Activated CD4-positive, alpha-beta T cell treated with anti-CD3 and anti-CD28 coated beads for 36 hours (primary cell): ENCODE measurements at regions not wholly inside any gene's neighbourhood (a gene's known extent, or its start where the extent isn't known, plus 50 kb on each side); places are given as distances from the start of the nearest gene placed in this dataset.
A peak's percentile ranks its signal among the peaks of the same experiment; 100 is the strongest.

ENCODE experiments used
- ATAC-seq: fragments of 200-7000 bp; cut with Tn5 transposase; one replicate; pipeline ENCODE4 v1.10.0; 2021; ENCODE audit warnings: mild to moderate bottlenecking, moderate library complexity
- CTCF ChIA-PET: fragments of 350-600 bp; sonication (Branson Sonifier 250); formaldehyde crosslinking; loops from one replicate; lab custom pipeline; 2021; ENCODE audit warnings: antibody characterized with exemption; lab: Charles Lee
- POLR2A ChIA-PET: fragments of 350-600 bp; sonication (Branson Sonifier 250); formaldehyde crosslinking; loops from one replicate; lab custom pipeline; 2021; ENCODE audit warnings: antibody characterized with exemption, inconsistent platforms; lab: Charles Lee
- DNase-seq: peaks from one replicate; pipeline ENCODE4 v3.0.0-alpha.2; 2020
- H3K27ac Mint-ChIP-seq: one replicate; pipeline ENCODE4 v1.8.0; 2021; ENCODE audit warnings: mixed read lengths
- H3K27me3 Mint-ChIP-seq: one replicate; pipeline ENCODE4 v1.8.0; 2021; ENCODE audit warnings: mixed read lengths
- H3K36me3 Mint-ChIP-seq: one replicate; pipeline ENCODE4 v1.8.0; 2021; ENCODE audit warnings: low read depth, mixed read lengths
- H3K4me1 Mint-ChIP-seq: one replicate; pipeline ENCODE4 v1.8.0; 2021; ENCODE audit warnings: mixed read lengths
- H3K4me3 Mint-ChIP-seq: one replicate; pipeline ENCODE4 v1.8.0; 2021; ENCODE audit warnings: mild to moderate bottlenecking, moderate library complexity, mixed read lengths
- H3K9me3 Mint-ChIP-seq: one replicate; pipeline ENCODE4 v1.8.0; 2021; ENCODE audit warnings: low read depth, mixed read lengths
- intact Hi-C, 2 experiments: fragments of 100-400 bp; cut with DNase I in 1 of 2; cut with micrococcal nuclease in 1 of 2; formaldehyde crosslinking; loops; one replicate each; pipeline versions ENCODE4 v1.14.2 to v1.15.1; 2022 to 2024; cut with DNase I, micrococcal nuclease

DNA sequence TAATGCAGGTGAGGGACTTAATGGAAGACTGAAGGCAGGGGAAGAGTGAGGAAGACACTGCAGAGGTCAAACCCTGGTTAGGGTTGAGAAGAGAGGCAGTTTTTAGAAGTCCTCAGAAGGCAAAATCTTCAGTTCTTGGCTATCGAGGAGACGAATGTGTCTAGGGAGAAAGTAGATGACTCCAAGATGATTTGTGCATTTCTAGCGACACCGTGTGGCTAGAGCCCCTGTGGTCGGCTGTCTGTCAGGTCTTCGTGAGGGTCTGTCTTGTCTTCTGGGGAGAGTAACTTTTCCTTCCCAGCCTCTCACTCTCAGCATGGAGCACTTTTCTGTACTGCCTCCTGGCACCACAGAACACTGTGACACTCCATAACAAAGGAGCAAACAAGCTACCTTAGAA lies 458.1 kb downstream of the STIM2 start:
- ATAC-seq (peak; percentile 44), DNase-seq (peak; percentile 45)
- H3K27me3 Mint-ChIP-seq, result peaks cover 9% of the 10 kb centered on the region
- H3K4me1 Mint-ChIP-seq, result no peaks in the 10 kb centered on the region
- CTCF ChIA-PET, result interaction anchor here (0.8 to 1.5 kb wide), 3 partner anchors 271 to 360 kb away, joined by 3 to 5 read pairs (median 5); no protein-coding TSS in a partner anchor
- POLR2A ChIA-PET, result no interaction called here
- no peak overlapping the region for H3K27ac Mint-ChIP-seq
- H3K4me3 Mint-ChIP-seq, result no peak overlapping the region
- peaks cover 3% of the 10 kb centered on the region for H3K9me3 Mint-ChIP-seq
- no peaks in the 10 kb centered on the region for H3K36me3 Mint-ChIP-seq
- intact Hi-C loops, result loop anchor here (1.0 to 2.0 kb wide), 2 partner anchors 270 kb away; no protein-coding TSS in a partner anchor

DNA sequence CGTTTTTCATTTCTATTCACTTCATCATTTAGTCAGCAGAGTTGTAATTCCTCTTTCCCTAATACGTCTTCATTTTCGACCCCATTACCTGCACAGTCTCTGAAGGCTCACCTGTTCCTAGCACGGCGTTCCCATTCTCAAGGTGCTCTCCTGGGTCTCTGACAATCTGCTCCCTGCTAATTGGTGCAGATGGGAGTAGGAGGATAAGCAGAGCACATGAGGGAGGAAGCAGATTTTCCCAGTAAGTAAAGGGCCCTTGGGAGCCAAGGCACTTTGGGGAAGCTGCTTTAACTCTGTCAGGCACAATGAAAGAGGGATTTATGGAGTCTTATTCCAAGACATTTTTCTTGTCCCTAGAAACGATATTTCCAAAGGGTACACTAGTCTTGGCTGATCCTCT lies 466.4 kb downstream of the STIM2 start:
- Mint-ChIP-seq H3K4me3 (no peak overlapping the region), H3K36me3 (no peaks in the 10 kb centered on the region), H3K27me3 (no peaks in the 10 kb centered on the region), H3K9me3 (no peaks in the 10 kb centered on the region), H3K27ac (no peak overlapping the region), H3K4me1 (no peaks in the 10 kb centered on the region)
- ChIA-PET POLR2A (no interaction called here), CTCF (no interaction called here)
- intact Hi-C loops, result no loop called here
- DNase-seq (no peak), ATAC-seq (no peak)

- Mint-ChIP-seq H3K4me1 (no peaks in the 10 kb centered on the region), H3K9me3 (no peaks in the 10 kb centered on the region), H3K27ac (no peak overlapping the region), H3K27me3 (no peaks in the 10 kb centered on the region), H3K4me3 (no peak overlapping the region), H3K36me3 (no peaks in the 10 kb centered on the region)
- CTCF ChIA-PET, result no interaction called here
- POLR2A ChIA-PET, result no interaction called here
- intact Hi-C loops, result no loop called here
- ATAC-seq (no peak), DNase-seq (no peak)
Measured at GRCh38 chr4:27327421-27328181, 467.0 kb downstream of the STIM2 start.

- intact Hi-C loops, result no loop called here
Measured at GRCh38 chr4:27338530-27338929, 477.9 kb downstream of the STIM2 start.

GRCh38 chr4:27343411-27343810 lies 482.8 kb downstream of the STIM2 start:
- H3K9me3 Mint-ChIP-seq, result no peaks in the 10 kb centered on the region
- no peak for ATAC-seq
- ChIA-PET POLR2A (no interaction called here), CTCF (no interaction called here)
- H3K4me1 Mint-ChIP-seq, result no peaks in the 10 kb centered on the region
- no peaks in the 10 kb centered on the region for H3K36me3 Mint-ChIP-seq
- intact Hi-C loops, result no loop called here
- no peaks in the 10 kb centered on the region for H3K27me3 Mint-ChIP-seq
- DNase-seq, result no peak
- H3K27ac Mint-ChIP-seq, result no peak overlapping the region
- no peak overlapping the region for H3K4me3 Mint-ChIP-seq

More at GRCh38 chr4:27338530-27338929, 477.9 kb downstream of the STIM2 start:
- Mint-ChIP-seq H3K9me3 (peaks cover 2% of the 10 kb centered on the region), H3K27ac (no peak overlapping the region), H3K27me3 (no peaks in the 10 kb centered on the region), H3K4me3 (no peak overlapping the region), H3K36me3 (no peaks in the 10 kb centered on the region), H3K4me1 (no peaks in the 10 kb centered on the region)
- ATAC-seq, result no peak
- DNase-seq, result no peak
- CTCF ChIA-PET, result no interaction called here
- POLR2A ChIA-PET, result interaction anchor here (0.6 kb wide), 1 partner anchor 10 kb away, joined by 3 read pairs; no protein-coding TSS in a partner anchor

- intact Hi-C loops, result no loop called here
- no peaks in the 10 kb centered on the region for H3K9me3 Mint-ChIP-seq
- ChIA-PET CTCF (no interaction called here), POLR2A (no interaction called here)
- no peaks in the 10 kb centered on the region for H3K36me3 Mint-ChIP-seq
- ATAC-seq (no peak), DNase-seq (no peak)
- no peak overlapping the region for H3K4me3 Mint-ChIP-seq
- no peak overlapping the region for H3K27ac Mint-ChIP-seq
- no peaks in the 10 kb centered on the region for H3K27me3 Mint-ChIP-seq
- no peaks in the 10 kb centered on the region for H3K4me1 Mint-ChIP-seq
Measured at GRCh38 chr4:27350161-27350560, 489.5 kb downstream of the STIM2 start.

DNA sequence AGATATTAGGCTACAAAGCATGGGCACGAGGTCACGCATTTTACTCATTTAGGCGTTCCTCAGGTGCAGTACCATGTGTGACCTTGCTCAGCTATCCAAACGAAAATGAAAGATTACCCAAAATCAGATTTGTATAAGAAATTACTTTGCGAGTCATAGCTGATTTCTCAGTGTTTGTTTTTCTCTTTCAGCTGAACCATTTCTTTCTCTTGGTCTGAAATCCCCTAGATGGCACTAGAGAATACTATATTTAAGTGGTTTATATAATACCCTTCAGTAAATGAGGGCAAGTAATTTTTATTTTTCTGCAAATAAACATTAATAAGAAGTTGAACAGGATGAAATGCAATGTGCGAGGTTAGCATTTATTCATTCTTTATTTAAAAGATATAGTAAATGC lies 496.6 kb downstream of the STIM2 start:
- H3K4me3 Mint-ChIP-seq, result no peak overlapping the region
- intact Hi-C loops, result no loop called here
- ATAC-seq, result no peak
- H3K36me3 Mint-ChIP-seq, result no peaks in the 10 kb centered on the region
- no peaks in the 10 kb centered on the region for H3K27me3 Mint-ChIP-seq
- H3K27ac Mint-ChIP-seq, result no peak overlapping the region
- DNase-seq, result no peak
- ChIA-PET CTCF (no interaction called here), POLR2A (no interaction called here)
- H3K4me1 Mint-ChIP-seq, result no peaks in the 10 kb centered on the region
- no peaks in the 10 kb centered on the region for H3K9me3 Mint-ChIP-seq

DNA sequence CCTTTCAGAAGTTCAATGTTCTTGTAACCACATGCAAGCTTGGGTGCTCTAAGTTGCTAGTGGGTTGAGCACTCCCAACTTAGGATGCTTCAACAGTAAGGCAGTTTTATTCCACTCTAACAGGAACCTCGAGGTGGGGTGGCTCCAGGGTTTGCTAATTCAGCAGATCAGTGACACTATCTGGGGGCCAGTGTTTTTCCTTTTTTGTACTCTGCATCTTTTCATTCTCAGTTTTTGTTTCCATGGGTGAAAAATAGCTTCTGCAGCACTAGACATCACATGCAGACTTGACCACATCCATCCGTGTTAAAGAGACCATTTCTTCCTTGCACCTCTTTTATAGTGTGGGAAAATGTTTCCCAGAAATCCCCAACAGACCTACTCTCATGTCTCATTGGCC lies 497.6 kb downstream of the STIM2 start:
- H3K9me3 Mint-ChIP-seq, result no peaks in the 10 kb centered on the region
- DNase-seq (no peak), ATAC-seq (no peak)
- H3K27ac Mint-ChIP-seq, result no peak overlapping the region
- no peaks in the 10 kb centered on the region for H3K36me3 Mint-ChIP-seq
- no peaks in the 10 kb centered on the region for H3K4me1 Mint-ChIP-seq
- CTCF ChIA-PET, result no interaction called here
- no peak overlapping the region for H3K4me3 Mint-ChIP-seq
- POLR2A ChIA-PET, result no interaction called here
- intact Hi-C loops, result no loop called here
- H3K27me3 Mint-ChIP-seq, result no peaks in the 10 kb centered on the region

DNA sequence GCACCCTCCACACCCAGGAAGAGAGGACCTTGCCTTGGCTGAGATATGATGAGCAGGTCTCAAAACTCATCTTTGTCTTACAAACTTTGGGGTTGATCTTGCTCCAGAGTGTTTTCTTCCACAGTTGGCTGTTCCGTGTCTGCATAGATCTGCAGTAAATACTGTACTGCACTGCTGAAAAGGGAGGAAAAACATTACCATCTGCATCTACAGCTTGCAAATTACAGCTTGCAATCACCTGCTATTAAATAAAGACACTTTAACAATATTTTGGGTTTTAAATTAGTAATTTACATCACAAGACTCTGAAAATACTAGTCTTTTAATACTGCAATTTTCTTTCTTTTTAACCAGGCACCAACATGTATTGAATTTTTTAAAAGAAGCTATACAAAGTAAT lies 499.5 kb downstream of the STIM2 start:
- DNase-seq (no peak), ATAC-seq (no peak)
- Mint-ChIP-seq H3K9me3 (no peaks in the 10 kb centered on the region), H3K4me1 (no peaks in the 10 kb centered on the region), H3K27me3 (no peaks in the 10 kb centered on the region), H3K27ac (no peak overlapping the region), H3K36me3 (no peaks in the 10 kb centered on the region), H3K4me3 (no peak overlapping the region)
- ChIA-PET POLR2A (no interaction called here), CTCF (no interaction called here)
- intact Hi-C loops, result no loop called here

GRCh38 chr4:27360790-27361267 lies 500.2 kb downstream of the STIM2 start:
- no peaks in the 10 kb centered on the region for H3K27me3 Mint-ChIP-seq
- no peaks in the 10 kb centered on the region for H3K9me3 Mint-ChIP-seq
- no peak overlapping the region for H3K4me3 Mint-ChIP-seq
- DNase-seq, result no peak
- intact Hi-C loops, result no loop called here
- no peak for ATAC-seq
- POLR2A ChIA-PET, result no interaction called here
- H3K36me3 Mint-ChIP-seq, result no peaks in the 10 kb centered on the region
- H3K4me1 Mint-ChIP-seq, result no peaks in the 10 kb centered on the region
- CTCF ChIA-PET, result interaction anchor here (1.5 kb wide), 1 partner anchor 312 kb away, joined by 3 read pairs; no protein-coding TSS in a partner anchor
- no peak overlapping the region for H3K27ac Mint-ChIP-seq

GRCh38 chr4:27364509-27364908 lies 503.9 kb downstream of the STIM2 start:
- CTCF ChIA-PET, result no interaction called here

DNA sequence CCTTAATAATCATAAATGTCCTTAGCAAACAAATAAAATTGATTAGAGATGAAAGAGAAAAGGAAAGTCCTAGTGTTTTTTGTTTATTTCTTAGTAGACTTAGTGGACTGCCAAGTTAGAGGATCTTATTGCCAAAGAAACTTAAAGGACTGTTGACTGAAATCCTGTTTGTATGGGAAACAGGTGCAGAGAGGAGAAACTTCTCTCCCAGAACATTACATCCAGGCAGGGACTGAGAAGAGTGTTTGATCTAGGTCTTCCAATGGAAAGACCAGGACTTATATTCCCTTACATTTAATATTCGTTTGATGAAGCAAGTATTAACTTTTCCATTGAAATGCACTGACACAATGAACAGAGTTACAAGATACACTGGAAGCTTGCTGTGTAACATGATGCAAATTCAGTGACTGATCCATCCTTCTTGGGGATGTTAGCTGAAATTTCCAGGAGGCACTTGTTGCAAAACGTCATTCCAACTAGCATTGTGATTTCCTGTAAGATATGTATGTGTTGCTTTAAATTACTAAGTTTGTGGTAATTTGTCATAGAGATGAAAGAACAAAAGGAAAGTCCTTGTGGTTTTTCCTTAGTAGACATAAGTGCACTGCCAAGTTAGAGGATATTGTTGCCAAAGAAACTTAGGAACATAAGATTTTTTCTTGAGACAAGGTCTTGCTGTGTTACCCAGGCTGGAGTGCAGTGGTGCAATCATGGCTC lies 505.6 kb downstream of the STIM2 start:
- intact Hi-C loops, result no loop called here
- H3K27me3 Mint-ChIP-seq, result no peaks in the 10 kb centered on the region
- no peaks in the 10 kb centered on the region for H3K9me3 Mint-ChIP-seq
- CTCF ChIA-PET, result interaction anchor here (0.5 kb wide), 1 partner anchor 10 kb away, joined by 3 read pairs; no protein-coding TSS in a partner anchor
- H3K4me1 Mint-ChIP-seq, result no peaks in the 10 kb centered on the region
- POLR2A ChIA-PET, result no interaction called here
- ATAC-seq (no peak), DNase-seq (no peak)
- no peak overlapping the region for H3K4me3 Mint-ChIP-seq
- H3K36me3 Mint-ChIP-seq, result no peaks in the 10 kb centered on the region
- no peak overlapping the region for H3K27ac Mint-ChIP-seq

More at GRCh38 chr4:27364509-27364908, 503.9 kb downstream of the STIM2 start:
- Mint-ChIP-seq H3K36me3 (no peaks in the 10 kb centered on the region), H3K4me3 (no peak overlapping the region), H3K27ac (no peak overlapping the region), H3K4me1 (no peaks in the 10 kb centered on the region), H3K9me3 (no peaks in the 10 kb centered on the region), H3K27me3 (no peaks in the 10 kb centered on the region)
- ATAC-seq, result no peak
- POLR2A ChIA-PET, result no interaction called here
- intact Hi-C loops, result no loop called here
- DNase-seq, result no peak
